CD4-positive, alpha-beta T cell treated with Interleukin-4 for 4 hours (primary cell): ENCODE measurements at regions not wholly inside any gene's neighbourhood (a gene's known extent, or its start where the extent isn't known, plus 50 kb on each side); places are given as distances from the start of the nearest gene placed in this dataset.

ENCODE experiments used
- DNase-seq: peaks from one replicate; pipeline ENCODE4 v3.0.0-alpha.2; 2020

DNA sequence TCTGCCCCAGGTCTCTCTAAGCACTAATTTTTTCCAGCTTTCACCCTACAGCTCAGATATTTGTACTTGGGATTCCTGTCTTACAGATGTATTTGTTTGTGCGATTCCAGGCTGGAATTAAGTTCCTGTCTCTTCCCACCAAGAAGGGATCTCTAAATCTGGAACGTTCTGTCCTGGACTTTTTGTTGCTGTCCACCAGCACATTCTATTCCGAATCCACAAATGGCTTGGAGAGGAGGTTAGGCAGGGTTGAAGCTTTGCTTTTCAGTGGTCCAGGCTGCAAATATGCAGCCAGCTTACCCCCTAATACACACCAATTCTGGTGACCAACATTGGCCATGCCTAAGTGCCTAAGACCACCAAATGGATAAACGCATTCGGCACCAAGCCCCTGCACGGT lies 315.0 kb downstream of the TNS1 start:
- DNase-seq, result no peak

DNA sequence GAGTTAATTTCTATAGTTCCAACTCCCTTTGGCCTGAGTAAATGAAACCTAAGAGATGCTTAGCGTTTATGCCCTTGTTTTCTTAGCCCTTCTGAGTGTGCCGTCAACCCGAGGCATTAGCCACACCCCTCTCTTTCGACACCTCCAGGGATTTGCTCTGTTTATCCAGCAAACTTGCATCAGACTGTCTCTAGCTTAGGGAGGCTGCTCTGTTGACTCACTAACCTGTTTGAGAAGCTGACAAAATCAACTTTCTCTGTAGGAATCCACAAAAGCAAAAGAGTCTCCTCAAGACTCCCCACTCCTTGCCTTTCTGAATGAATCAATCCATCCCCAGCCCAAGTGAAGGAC lies 317.6 kb downstream of the TNS1 start:
- DNase-seq, result no peak

- no peak for DNase-seq
Observed at GRCh38 chr2:217684431-217685254, 318.2 kb downstream of the TNS1 start.

- no peak for DNase-seq
Observed at GRCh38 chr2:217683106-217683870, 319.5 kb downstream of the TNS1 start.

DNA sequence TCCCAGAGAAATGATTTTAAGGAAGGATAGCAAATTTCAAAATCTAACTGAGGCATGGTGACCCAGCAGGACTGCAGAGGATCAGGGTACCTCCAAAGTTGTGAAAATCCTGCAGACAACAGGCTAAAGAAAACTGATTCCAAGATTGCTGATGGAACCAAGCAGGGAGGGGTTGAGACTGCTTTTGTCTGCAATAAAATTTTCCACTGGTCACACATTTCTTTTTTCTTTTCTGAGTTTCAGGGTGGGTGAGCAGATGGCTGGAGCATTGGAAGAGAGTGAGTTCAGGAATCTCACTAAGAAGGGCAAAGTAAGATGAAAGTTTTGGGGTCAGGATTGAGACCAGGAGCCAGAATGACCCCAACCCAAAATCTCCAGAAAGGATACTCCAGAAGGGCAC lies 321.0 kb downstream of the TNS1 start:
- DNase-seq, result no peak

- no peak for DNase-seq
Observed at GRCh38 chr2:217680381-217680780, 322.4 kb downstream of the TNS1 start.

- DNase-seq, result no peak
Observed at GRCh38 chr2:217673627-217674026, 329.2 kb downstream of the TNS1 start.

DNA sequence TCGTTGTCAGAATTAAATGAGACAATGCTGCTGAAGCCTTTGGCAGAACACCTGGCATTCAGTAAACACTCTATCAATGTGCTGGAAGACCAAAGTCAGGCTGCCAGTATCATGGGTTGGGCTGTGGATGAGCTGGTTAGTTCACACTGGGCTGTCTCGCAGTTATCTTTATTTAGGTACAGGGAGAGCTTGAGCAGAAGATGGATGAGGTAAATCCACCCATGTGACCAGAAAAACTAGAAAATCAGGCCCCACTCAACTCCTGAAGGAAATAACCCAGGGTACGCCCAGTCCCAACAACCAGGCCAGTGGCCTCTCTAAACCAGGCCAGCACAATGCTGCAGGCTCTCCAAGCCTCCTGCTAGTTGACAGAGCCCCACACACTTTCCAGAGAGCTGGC lies 330.3 kb downstream of the TNS1 start:
- DNase-seq, result no peak

DNA sequence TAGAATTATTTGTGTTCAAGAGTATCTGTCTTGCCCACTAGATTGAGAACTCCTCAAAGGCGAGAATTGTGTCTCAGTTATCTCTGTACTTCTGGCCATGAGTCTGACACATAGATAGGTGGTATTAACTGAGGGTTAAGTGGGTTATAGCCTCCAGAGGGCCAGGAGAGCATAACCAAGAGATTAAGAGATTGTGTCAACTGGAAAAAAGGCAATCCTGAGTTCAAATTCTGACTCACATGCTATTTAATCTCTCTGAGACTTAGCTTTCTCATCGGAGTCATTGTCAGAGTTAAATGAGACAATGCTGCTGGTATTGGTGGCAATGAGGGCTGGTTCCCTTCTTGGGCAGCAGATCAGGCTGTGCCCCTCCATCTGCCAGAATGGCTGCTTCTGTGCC lies 330.9 kb downstream of the TNS1 start:
- DNase-seq, result no peak

- DNase-seq, result no peak
Observed at GRCh38 chr2:217671075-217671474, 331.7 kb downstream of the TNS1 start.

DNA sequence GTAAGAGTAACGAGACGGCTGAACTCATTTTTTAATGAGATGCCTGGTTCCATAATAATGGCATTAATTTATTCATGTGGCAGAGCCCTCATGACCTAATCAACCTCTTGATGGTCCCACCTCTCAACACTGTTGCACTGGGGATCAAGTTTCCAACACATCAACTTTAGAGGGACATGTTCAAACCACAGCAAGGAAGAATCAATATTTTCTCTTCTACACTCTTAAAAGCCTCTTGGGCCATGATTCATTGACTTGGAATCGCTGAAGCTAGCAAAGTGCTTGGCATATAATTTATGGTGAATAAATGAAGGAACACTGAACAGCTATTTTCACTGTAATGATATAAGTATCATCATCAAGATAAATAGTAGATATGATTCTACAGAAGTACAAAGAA lies 333.0 kb downstream of the TNS1 start:
- DNase-seq, result no peak

- no peak for DNase-seq
Observed at GRCh38 chr2:217667512-217667911, 335.3 kb downstream of the TNS1 start.

DNA sequence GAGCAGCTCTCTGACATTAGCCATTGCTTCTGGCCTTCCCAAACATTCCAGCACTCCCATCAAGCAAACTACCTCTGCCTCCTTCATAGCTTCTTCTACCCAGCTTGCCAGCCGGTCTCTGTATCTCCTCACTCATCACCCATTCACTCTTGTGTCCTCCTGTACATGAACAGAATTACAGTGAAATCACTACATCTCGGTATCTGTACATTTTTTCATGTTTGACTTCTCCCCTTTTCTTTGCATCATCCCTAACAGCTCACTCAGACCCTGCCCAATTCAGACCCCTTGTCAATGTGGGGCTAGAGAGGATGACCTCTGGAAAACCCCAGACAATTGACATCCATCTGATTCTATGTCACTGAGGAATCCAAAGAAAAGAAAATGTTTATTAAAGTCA lies 335.8 kb downstream of the TNS1 start:
- no peak for DNase-seq

GRCh38 chr2:217666338-217666737 lies 336.5 kb downstream of the TNS1 start:
- DNase-seq, result no peak

GRCh38 chr2:217664761-217665160 lies 338.0 kb downstream of the TNS1 start:
- DNase-seq, result no peak

DNA sequence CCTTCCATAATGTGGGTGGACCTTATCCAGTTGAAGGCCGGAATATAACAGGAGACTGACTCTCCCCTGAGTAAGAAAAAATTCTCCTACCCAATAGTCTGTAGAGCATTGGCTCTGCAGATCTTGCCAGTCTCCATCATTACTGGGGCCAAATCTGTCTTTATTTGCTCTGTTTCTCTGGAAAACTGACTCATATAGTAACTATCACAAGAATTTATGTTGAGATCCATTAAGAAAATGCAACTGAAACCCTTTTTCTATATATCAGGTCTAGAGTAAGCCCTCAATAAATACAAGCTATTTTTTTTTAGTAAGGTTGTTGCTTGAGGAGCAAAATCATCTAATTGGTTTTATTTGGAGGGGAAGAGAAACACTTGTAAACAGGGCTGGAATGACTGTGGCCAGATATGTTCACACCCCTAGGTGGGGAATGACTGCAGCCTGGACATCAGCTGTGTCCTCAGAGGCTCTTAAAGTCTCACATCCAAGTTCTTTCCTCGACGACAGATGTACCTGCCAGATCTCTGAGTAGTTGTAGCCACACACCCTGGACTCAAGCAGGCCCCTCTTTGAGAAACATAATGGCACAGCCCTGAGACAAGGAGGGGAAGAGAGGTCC lies 339.7 kb downstream of the TNS1 start:
- DNase-seq, result no peak

- no peak for DNase-seq
Observed at GRCh38 chr2:217661378-217661777, 341.4 kb downstream of the TNS1 start.

DNA sequence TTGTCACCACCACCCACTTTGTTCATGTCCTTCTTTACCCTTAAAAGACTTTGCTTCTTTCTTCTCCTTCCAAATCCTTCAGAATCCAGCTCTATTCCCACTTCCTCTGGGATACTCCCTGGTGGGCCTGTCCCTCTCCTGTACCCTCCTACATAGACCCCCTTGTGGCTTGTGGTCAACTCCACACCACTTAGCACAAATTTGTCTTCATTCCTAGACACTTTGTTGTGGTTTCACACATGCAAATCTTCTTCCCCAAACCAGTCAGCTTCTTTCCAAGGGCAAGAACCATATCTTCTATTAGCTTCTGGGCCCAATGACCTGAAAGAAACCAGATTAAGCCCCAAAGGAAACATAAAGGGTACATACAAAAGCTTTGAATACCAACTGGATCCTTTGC lies 342.4 kb downstream of the TNS1 start:
- DNase-seq, result no peak

DNA sequence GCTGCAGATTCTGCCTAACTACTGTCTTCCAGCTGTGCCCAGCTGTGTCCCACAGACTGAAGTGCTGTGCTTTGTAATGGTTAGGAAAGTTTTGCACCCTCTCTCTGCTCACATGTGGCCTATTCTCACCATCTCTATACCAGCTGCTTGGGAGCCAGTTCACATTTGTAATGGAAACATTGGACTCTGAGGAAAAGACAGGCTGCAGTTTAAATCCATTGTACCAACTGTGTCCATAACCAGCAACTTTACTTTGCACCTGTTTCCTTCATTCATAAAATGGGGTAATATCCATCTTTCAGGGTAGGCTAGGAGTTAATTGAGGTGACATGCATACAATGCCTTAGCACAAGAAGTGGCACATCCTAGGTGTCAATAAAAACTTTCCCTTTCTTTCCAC lies 344.0 kb downstream of the TNS1 start:
- no peak for DNase-seq

GRCh38 chr2:217657252-217657651 lies 345.5 kb downstream of the TNS1 start:
- no peak for DNase-seq

DNA sequence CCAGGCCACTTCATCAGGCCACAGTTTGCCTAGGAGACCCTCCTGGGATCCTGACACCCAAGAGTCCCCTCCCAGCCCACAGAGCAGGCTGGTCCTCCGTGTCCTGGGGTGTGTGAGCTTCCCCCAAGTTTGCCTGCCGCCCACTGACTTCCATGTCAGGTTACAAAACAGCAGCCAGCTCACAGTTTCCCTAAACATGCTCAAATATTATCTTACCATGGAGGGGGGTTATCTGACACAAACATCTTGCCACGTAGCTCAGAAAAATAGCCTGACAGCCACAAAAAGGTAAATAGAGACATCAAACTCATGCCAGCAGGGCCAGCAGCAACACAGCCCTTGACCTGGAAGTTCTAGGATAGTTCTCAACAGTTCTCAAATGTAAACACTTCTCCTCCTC lies 346.5 kb downstream of the TNS1 start:
- no peak for DNase-seq

GRCh38 chr2:217655651-217656050 lies 347.1 kb downstream of the TNS1 start:
- no peak for DNase-seq

- DNase-seq, result no peak
Observed at GRCh38 chr2:217654168-217654567, 348.6 kb downstream of the TNS1 start.
